PC-3 (cell line): ENCODE measurements at regions not wholly inside any gene's neighbourhood (a gene's known extent, or its start where the extent isn't known, plus 50 kb on each side); places are given as distances from the start of the nearest gene placed in this dataset.

Experiments
- ATAC-seq: fragments of 200-7000 bp; cut with Tn5 transposase; 2 replicates; pipeline ENCODE4 v1.9.1; 2020; ENCODE audit warnings: mild to moderate bottlenecking, moderate library complexity
- BruUV-seq: library from RNA; stranded (reverse); fragments of 400-500 nt; replicated peaks from 2 replicates; lab custom pipeline; 2021; lab: Mats Ljungman, UMichigan
- CTCF ChIA-PET: fragments of 300-600 bp; sonication (Branson Sonifier 250); formaldehyde crosslinking; loops from one replicate; lab custom pipeline; 2022; ENCODE audit warnings: antibody characterized with exemption; lab: Charles Lee
- POLR2A ChIA-PET: fragments of 300-600 bp; sonication (Branson Sonifier 250); formaldehyde crosslinking; loops from one replicate; lab custom pipeline; 2022; ENCODE audit warnings: antibody characterized with exemption; ENCODE audit not compliant: unreplicated experiment; lab: Charles Lee
- DNase-seq: peaks from one replicate; pipeline ENCODE4 v3.0.0-alpha.2; 2015
- H2AFZ ChIP-seq: fragments of 300-600 bp; sonication (generic); 2 replicates; pipeline ENCODE4 v1.6.0; 2016; ENCODE audit warnings: antibody characterized with exemption, low read length
- H3F3A ChIP-seq: fragments of 300-600 bp; sonication (generic); one replicate; pipeline ENCODE4 v1.6.0; 2017; ENCODE audit warnings: antibody characterized with exemption, low read length, control low read depth, mild to moderate bottlenecking; ENCODE audit not compliant: unreplicated experiment
- H3K27ac ChIP-seq: fragments of 300-600 bp; sonication (generic); 2 replicates; pipeline ENCODE4 v1.5.1; 2016; ENCODE audit warnings: mild to moderate bottlenecking, low read length
- H3K27me3 ChIP-seq: fragments of 300-600 bp; sonication (generic); 2 replicates; pipeline ENCODE4 v1.6.1; 2016; ENCODE audit warnings: low read length, mixed read lengths
- H3K36me3 ChIP-seq: fragments of 300-600 bp; sonication (generic); 2 replicates; pipeline ENCODE4 v1.6.1; 2016; ENCODE audit warnings: low read depth, mixed run types, low read length, mixed read lengths
- H3K4me1 ChIP-seq: fragments of 300-600 bp; sonication (generic); 2 replicates; pipeline ENCODE4 v1.5.1; 2016; ENCODE audit warnings: low read length; ENCODE audit not compliant: insufficient read depth
- H3K4me2 ChIP-seq: fragments of 300-600 bp; sonication (generic); 2 replicates; pipeline ENCODE4 v1.6.0; 2016; ENCODE audit warnings: low read length
- H3K4me3 ChIP-seq: fragments of 300-600 bp; sonication (generic); 2 replicates; pipeline ENCODE4 v1.5.1; 2016; ENCODE audit warnings: mild to moderate bottlenecking, low read length, mixed read lengths
- H3K79me2 ChIP-seq: fragments of 300-600 bp; sonication (generic); 2 replicates; pipeline ENCODE4 v1.6.1; 2017; ENCODE audit warnings: low read length, mixed read lengths
- H3K9ac ChIP-seq: fragments of 300-600 bp; sonication (generic); 2 replicates; pipeline ENCODE4 v1.6.0; 2016; ENCODE audit warnings: mild to moderate bottlenecking, low read length
- H3K9me2 ChIP-seq: fragments of 300-600 bp; sonication (generic); replicated peaks from 2 replicates; pipeline ENCODE4 v1.6.1; 2016; ENCODE audit warnings: mixed run types, low read length, mixed read lengths
- H3K9me3 ChIP-seq: fragments of 300-600 bp; sonication (generic); 2 replicates; pipeline ENCODE4 v1.6.1; 2016; ENCODE audit warnings: low read length, mixed read lengths
- H4K20me1 ChIP-seq: fragments of 300-600 bp; sonication (generic); 2 replicates; pipeline ENCODE4 v1.6.1; 2016; ENCODE audit warnings: low read length, mixed read lengths
- EZH2 ChIP-seq: fragments of 300-600 bp; sonication (generic); IDR thresholded peaks from one replicate; pipeline ENCODE4 v1.6.1; 2017; ENCODE audit warnings: antibody characterized with exemption, mild to moderate bottlenecking, low read length; ENCODE audit not compliant: unreplicated experiment
- EZH2phosphoT487 ChIP-seq: fragments of 300-600 bp; sonication (generic); IDR thresholded peaks from 2 replicates; pipeline ENCODE4 v1.6.1; 2018; ENCODE audit warnings: mild to moderate bottlenecking, antibody characterized with exemption, low read length, borderline replicate concordance
- intact Hi-C: fragments of 100-400 bp; cut with micrococcal nuclease; formaldehyde crosslinking; loops from 2 replicates; pipeline ENCODE4 v1.9.0; 2023
- TF ChIP-seq, protein P1 (sequence below): fragments of 300-600 bp; sonication (generic); conservative IDR thresholded peaks from 2 replicates; pipeline ENCODE4 v1.5.1; 2017; ENCODE audit warnings: antibody characterized with exemption, low read depth, mild to moderate bottlenecking, low read length

DNA sequence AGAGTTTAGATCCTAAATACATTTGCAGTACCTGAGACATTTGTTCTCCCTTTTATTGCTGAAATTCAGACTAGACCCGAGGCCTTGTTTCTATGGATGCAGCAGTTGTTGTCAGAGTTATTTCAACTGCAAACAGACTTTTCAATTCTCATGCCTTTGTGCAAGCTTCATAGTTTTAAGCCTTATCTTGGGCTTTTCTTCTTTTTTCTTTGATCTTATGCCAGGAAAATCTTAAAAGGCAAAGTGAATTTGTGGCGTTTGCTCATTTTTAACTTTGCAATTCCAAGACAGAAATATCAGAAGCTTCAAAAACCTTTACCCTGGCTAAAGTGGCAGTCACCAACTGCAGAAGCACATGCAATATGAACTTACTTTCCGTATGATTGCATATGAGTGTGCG is 576.7 kb downstream of the DIPK2A start:
- Histone ChIP-seq H3K27ac (no peak overlapping the region), H3K9me3 (no peaks in the 10 kb centered on the region), H3K9ac (no peak overlapping the region), H3F3A (no peaks in the 10 kb centered on the region), H2AFZ (no peak overlapping the region), H3K9me2 (no peaks in the 10 kb centered on the region), H4K20me1 (no peaks in the 10 kb centered on the region), H3K79me2 (no peaks in the 10 kb centered on the region), H3K27me3 (no peaks in the 10 kb centered on the region), H3K4me3 (no peak overlapping the region), H3K4me2 (no peak overlapping the region), H3K4me1 (no peaks in the 10 kb centered on the region; the same call in 1 of the 2 replicates), H3K36me3 (no peaks in the 10 kb centered on the region)
- CTCF ChIA-PET, result no interaction called here
- intact Hi-C loops, result no loop called here
- no TSS peak for BruUV-seq
- ATAC-seq, result no peak
- POLR2A ChIA-PET, result no interaction called here
- no peak for TF ChIP-seq EZH2phosphoT487
- TF ChIP-seq EZH2, result no peak
- TF ChIP-seq, protein P1, sequence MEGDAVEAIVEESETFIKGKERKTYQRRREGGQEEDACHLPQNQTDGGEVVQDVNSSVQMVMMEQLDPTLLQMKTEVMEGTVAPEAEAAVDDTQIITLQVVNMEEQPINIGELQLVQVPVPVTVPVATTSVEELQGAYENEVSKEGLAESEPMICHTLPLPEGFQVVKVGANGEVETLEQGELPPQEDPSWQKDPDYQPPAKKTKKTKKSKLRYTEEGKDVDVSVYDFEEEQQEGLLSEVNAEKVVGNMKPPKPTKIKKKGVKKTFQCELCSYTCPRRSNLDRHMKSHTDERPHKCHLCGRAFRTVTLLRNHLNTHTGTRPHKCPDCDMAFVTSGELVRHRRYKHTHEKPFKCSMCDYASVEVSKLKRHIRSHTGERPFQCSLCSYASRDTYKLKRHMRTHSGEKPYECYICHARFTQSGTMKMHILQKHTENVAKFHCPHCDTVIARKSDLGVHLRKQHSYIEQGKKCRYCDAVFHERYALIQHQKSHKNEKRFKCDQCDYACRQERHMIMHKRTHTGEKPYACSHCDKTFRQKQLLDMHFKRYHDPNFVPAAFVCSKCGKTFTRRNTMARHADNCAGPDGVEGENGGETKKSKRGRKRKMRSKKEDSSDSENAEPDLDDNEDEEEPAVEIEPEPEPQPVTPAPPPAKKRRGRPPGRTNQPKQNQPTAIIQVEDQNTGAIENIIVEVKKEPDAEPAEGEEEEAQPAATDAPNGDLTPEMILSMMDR, result no peak
- DNase-seq, result no peak

DNA sequence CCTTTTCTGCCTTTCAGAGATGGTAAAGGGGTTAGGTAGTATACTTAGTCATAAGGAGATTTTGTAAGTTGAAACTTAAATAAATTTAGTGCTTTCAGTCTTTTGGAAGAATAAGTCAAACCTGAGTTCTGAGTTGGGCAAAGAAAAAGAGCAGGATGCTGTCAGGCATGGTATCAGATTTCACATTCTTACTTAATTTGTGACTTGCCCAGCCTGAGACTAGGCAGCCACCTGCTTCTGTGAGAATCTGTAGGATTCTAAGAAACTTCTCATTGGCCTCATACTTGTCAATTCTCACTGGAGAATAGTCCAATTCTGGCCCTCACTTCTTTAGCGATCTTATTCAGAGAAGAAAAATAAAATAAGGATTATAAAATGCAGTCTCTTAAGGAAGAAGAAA is 577.5 kb downstream of the DIPK2A start:
- no peak overlapping the region for H3K9ac ChIP-seq
- no peak overlapping the region for H3K4me3 ChIP-seq
- no peaks in the 10 kb centered on the region for H3K9me2 ChIP-seq
- no peaks in the 10 kb centered on the region for H3K36me3 ChIP-seq
- peak; percentile 7 for DNase-seq
- ATAC-seq, result peak; percentile 50; the same call in 1 of the 2 replicates
- no TSS peak for BruUV-seq
- H2AFZ ChIP-seq, result no peak overlapping the region
- H4K20me1 ChIP-seq, result no peaks in the 10 kb centered on the region
- no peak overlapping the region for H3K27ac ChIP-seq
- no peaks in the 10 kb centered on the region for H3K27me3 ChIP-seq
- no peak overlapping the region for H3K4me2 ChIP-seq
- POLR2A ChIA-PET, result no interaction called here
- H3K79me2 ChIP-seq, result no peaks in the 10 kb centered on the region
- H3F3A ChIP-seq, result no peaks in the 10 kb centered on the region
- intact Hi-C loops, result no loop called here
- H3K4me1 ChIP-seq, result no peaks in the 10 kb centered on the region; the same call in 1 of the 2 replicates
- CTCF ChIA-PET, result no interaction called here
- no peaks in the 10 kb centered on the region for H3K9me3 ChIP-seq
- TF ChIP-seq EZH2phosphoT487 (no peak), EZH2 (no peak)
- TF ChIP-seq, protein P1, result no peak

DNA sequence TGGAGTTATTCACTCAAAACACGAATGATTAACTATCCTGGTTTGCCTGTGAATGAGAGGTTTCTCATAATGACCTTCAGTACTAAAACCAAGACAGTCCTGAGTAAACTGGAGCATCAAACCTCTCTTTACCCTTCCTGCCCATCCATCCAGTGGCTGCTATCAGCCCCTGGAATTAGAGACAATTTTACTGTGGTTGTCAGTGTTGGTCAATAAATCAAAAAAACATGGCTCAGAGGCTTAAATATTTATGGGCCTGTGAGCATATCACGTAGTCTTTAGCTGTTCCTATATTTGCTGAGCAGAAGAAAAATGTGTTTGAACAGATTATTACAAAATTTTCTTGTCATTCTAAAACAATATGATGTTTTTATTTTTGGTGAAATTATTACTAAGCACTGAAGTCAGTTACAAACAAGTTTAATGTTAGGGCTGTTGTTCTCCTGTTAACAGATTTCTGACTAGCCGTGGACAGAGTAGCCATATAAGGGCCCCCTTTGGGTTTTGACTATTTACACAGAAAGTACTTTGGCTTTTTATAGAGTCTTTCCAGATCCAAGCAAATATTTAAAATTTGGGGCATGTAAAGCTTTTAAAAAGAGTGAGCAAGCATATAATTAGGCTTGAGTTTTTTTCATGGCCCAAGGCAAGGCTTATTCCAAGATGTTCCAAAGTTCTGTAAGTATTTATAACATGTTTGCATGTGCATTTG is 580.9 kb downstream of the DIPK2A start:
- no peaks in the 10 kb centered on the region for H3K9me3 ChIP-seq
- no peaks in the 10 kb centered on the region for H3K27me3 ChIP-seq
- TF ChIP-seq EZH2, result no peak
- TF ChIP-seq, protein P1, result no peak
- TF ChIP-seq EZH2phosphoT487, result no peak
- ChIA-PET POLR2A (no interaction called here), CTCF (no interaction called here)
- DNase-seq (no peak), ATAC-seq (peak; percentile 76)
- BruUV-seq, result no TSS peak
- no peak overlapping the region for H3K4me2 ChIP-seq
- no peaks in the 10 kb centered on the region; the same call in 1 of the 2 replicates for H3K4me1 ChIP-seq
- no peak overlapping the region for H2AFZ ChIP-seq
- no peaks in the 10 kb centered on the region for H3K36me3 ChIP-seq
- H3K4me3 ChIP-seq, result no peak overlapping the region
- no peaks in the 10 kb centered on the region for H3F3A ChIP-seq
- H3K27ac ChIP-seq, result no peak overlapping the region
- no peaks in the 10 kb centered on the region for H4K20me1 ChIP-seq
- no peaks in the 10 kb centered on the region for H3K9me2 ChIP-seq
- H3K79me2 ChIP-seq, result no peaks in the 10 kb centered on the region
- intact Hi-C loops, result loop anchor here (10.0 kb wide), 2 partner anchors 78 to 578 kb away; partner anchors contain the start of gene DIPK2A
- no peak overlapping the region for H3K9ac ChIP-seq
